COR-L47 (cell line): ENCODE measurements at regions not wholly inside any gene's neighbourhood (a gene's known extent, or its start where the extent isn't known, plus 50 kb on each side); places are given as distances from the start of the nearest gene placed in this dataset.
"Not testable (repeated sequence)": the region's sequence is repeated elsewhere in the genome, so short reads cannot be mapped to it uniquely, and the experiment has no call there.

ENCODE experiments used
- DNase-seq: peaks from one replicate; lab custom pipeline; 2025; lab: John Stamatoyannopoulos, UW

- DNase-seq = no peak
Observed at GRCh38 chr7:113383638-113384037, 265.3 kb upstream of the SMIM30 start.

GRCh38 chr7:113379746-113380145 is 261.4 kb upstream of the SMIM30 start:
- DNase-seq = no peak

- no peak for DNase-seq
Observed at GRCh38 chr7:113374955-113375354, 256.6 kb upstream of the SMIM30 start.

- DNase-seq = no peak
Observed at GRCh38 chr7:113373863-113374262, 255.5 kb upstream of the SMIM30 start.

- no peak for DNase-seq
Observed at GRCh38 chr7:113371416-113372043, 253.2 kb upstream of the SMIM30 start.

- DNase-seq = no peak
Observed at GRCh38 chr7:113370910-113371309, 252.6 kb upstream of the SMIM30 start.

GRCh38 chr7:113368256-113368655 is 249.9 kb upstream of the SMIM30 start:
- no peak for DNase-seq

- no peak for DNase-seq
Observed at GRCh38 chr7:113367041-113367586, 248.8 kb upstream of the SMIM30 start.

GRCh38 chr7:113366122-113366521 is 247.8 kb upstream of the SMIM30 start:
- DNase-seq = no peak

GRCh38 chr7:113349339-113349738 is 231.0 kb upstream of the SMIM30 start:
- no peak for DNase-seq

- no peak for DNase-seq
Observed at GRCh38 chr7:113339661-113340060, 221.3 kb upstream of the SMIM30 start.

- DNase-seq = peak; percentile 47
Observed at GRCh38 chr7:113338071-113338696, 219.8 kb upstream of the SMIM30 start.

- DNase-seq = not testable (repeated sequence)
Observed at GRCh38 chr7:113336838-113337237, 218.5 kb upstream of the SMIM30 start.

GRCh38 chr7:113331155-113331898 is 213.0 kb upstream of the SMIM30 start:
- DNase-seq = no peak

GRCh38 chr7:113321201-113321600 is 202.8 kb upstream of the SMIM30 start:
- no peak for DNase-seq

GRCh38 chr7:113320419-113320818 is 202.1 kb upstream of the SMIM30 start:
- DNase-seq = no peak

GRCh38 chr7:113314594-113314993 is 196.2 kb upstream of the SMIM30 start:
- DNase-seq = no peak

- DNase-seq = no peak
Observed at GRCh38 chr7:113308399-113308798, 190.0 kb upstream of the SMIM30 start.

- DNase-seq = no peak
Observed at GRCh38 chr7:113307147-113307546, 188.8 kb upstream of the SMIM30 start.

GRCh38 chr7:113306302-113306701 is 187.9 kb upstream of the SMIM30 start:
- DNase-seq = no peak

- no peak for DNase-seq
Observed at GRCh38 chr7:113304104-113304503, 185.8 kb upstream of the SMIM30 start.

GRCh38 chr7:113303388-113303787 is 185.0 kb upstream of the SMIM30 start:
- DNase-seq = not testable (repeated sequence)

- no peak for DNase-seq
Observed at GRCh38 chr7:113301983-113302382, 183.6 kb upstream of the SMIM30 start.
